Activated B cell treated with CpG ODN at 0.5 μM for 24 hours (primary cell): ENCODE measurements at regions not wholly inside any gene's neighbourhood (a gene's known extent, or its start where the extent isn't known, plus 50 kb on each side); places are given as distances from the start of the nearest gene placed in this dataset.

Source experiments
- ATAC-seq: fragments of 200-7000 bp; cut with Tn5 transposase; one replicate; pipeline ENCODE4 v1.10.0; 2021; ENCODE audit warnings: low read depth, mild to moderate bottlenecking, moderate library complexity
- CTCF ChIA-PET: fragments of 350-600 bp; sonication (Branson Sonifier 250); formaldehyde crosslinking; loops from one replicate; lab custom pipeline; 2021; ENCODE audit warnings: antibody characterized with exemption; lab: Charles Lee
- POLR2A ChIA-PET: fragments of 350-600 bp; sonication (Branson Sonifier 250); formaldehyde crosslinking; loops from one replicate; lab custom pipeline; 2021; ENCODE audit warnings: antibody characterized with exemption; lab: Charles Lee
- DNase-seq: peaks from one replicate; pipeline ENCODE4 v3.0.0; 2022
- H3K27ac Mint-ChIP-seq: one replicate; pipeline ENCODE4 v1.8.0; 2020; ENCODE audit warnings: mixed read lengths
- H3K27me3 Mint-ChIP-seq: one replicate; pipeline ENCODE4 v1.8.0; 2021; ENCODE audit warnings: mixed read lengths
- H3K36me3 Mint-ChIP-seq: one replicate; pipeline ENCODE4 v1.8.0; 2021; ENCODE audit warnings: low read depth, mixed read lengths
- H3K4me1 Mint-ChIP-seq: one replicate; pipeline ENCODE4 v1.8.0; 2021; ENCODE audit warnings: mixed read lengths
- H3K4me3 Mint-ChIP-seq: one replicate; pipeline ENCODE4 v1.8.0; 2020; ENCODE audit warnings: mild to moderate bottlenecking, mixed read lengths
- H3K9me3 Mint-ChIP-seq: one replicate; pipeline ENCODE4 v1.8.0; 2020; ENCODE audit warnings: mixed read lengths
- CTCF ChIP-seq: fragments of 200-600 bp; IDR thresholded peaks from one replicate; pipeline ENCODE4 v1.8.0; 2022; ENCODE audit warnings: antibody characterized with exemption, mild to moderate bottlenecking
- intact Hi-C: fragments of 100-400 bp; cut with micrococcal nuclease; formaldehyde crosslinking; loops from one replicate; pipeline ENCODE4 v1.15.1; 2024

DNA sequence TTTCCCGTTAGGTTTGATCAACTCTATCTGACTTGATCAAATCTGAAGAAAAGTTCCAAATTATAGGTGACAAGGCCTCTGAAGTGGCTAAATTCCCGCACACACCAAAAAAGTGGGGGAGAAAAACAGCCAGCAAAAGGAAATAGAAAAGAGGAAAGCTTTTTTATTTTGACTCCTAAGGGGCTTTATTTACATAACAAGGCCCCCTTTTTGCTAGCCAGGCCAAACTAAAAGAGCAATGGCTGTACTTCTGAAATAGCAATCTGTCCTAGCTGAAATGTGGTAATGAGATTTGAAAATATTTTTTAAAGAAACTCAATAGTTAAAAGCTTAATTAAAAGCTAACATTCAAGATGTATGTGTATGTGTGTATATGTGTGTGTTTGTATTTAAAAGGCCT is 311.5 kb upstream of the POGK start:
- no peak for TF ChIP-seq CTCF
- ATAC-seq (no peak), DNase-seq (no peak)
- ChIA-PET CTCF (no interaction called here), POLR2A (no interaction called here)
- no peak overlapping the region for H3K27ac Mint-ChIP-seq
- H3K36me3 Mint-ChIP-seq, result no peaks in the 10 kb centered on the region
- H3K9me3 Mint-ChIP-seq, result no peaks in the 10 kb centered on the region
- no peaks in the 10 kb centered on the region for H3K4me1 Mint-ChIP-seq
- H3K27me3 Mint-ChIP-seq, result peaks cover 4% of the 10 kb centered on the region
- intact Hi-C loops, result no loop called here
- no peak overlapping the region for H3K4me3 Mint-ChIP-seq

DNA sequence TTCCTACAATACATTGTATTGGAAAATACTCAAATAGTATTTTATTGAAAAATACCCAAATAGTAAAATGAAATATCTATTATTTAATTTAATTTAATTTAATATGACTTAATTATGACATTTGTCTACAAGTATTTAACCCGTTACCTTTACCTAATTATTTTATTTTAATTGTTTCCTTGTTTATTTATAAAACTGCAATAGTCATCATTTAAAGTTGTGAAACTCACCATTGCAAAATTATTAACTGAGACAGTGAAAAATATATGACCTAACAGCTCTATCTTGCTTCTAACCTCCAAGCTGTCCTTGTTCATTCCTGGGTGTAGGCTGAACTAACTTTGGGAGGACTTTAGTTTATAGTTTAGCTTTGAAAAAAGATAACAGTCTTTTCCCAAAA is 300.6 kb upstream of the POGK start:
- intact Hi-C loops, result no loop called here
- ATAC-seq (no peak), DNase-seq (no peak)
- CTCF ChIA-PET, result no interaction called here
- H3K9me3 Mint-ChIP-seq, result peaks cover 11% of the 10 kb centered on the region
- POLR2A ChIA-PET, result no interaction called here
- H3K27me3 Mint-ChIP-seq, result no peaks in the 10 kb centered on the region
- TF ChIP-seq CTCF, result no peak
- no peaks in the 10 kb centered on the region for H3K4me1 Mint-ChIP-seq
- no peaks in the 10 kb centered on the region for H3K36me3 Mint-ChIP-seq
- H3K27ac Mint-ChIP-seq, result no peak overlapping the region
- no peak overlapping the region for H3K4me3 Mint-ChIP-seq

GRCh38 chr1:166544036-166544435 is 295.2 kb upstream of the POGK start:
- TF ChIP-seq CTCF, result no peak
- no peak overlapping the region for H3K4me3 Mint-ChIP-seq
- no peaks in the 10 kb centered on the region for H3K4me1 Mint-ChIP-seq
- CTCF ChIA-PET, result no interaction called here
- no peak overlapping the region for H3K27ac Mint-ChIP-seq
- H3K36me3 Mint-ChIP-seq, result no peaks in the 10 kb centered on the region
- ATAC-seq (no peak), DNase-seq (no peak)
- intact Hi-C loops, result no loop called here
- POLR2A ChIA-PET, result no interaction called here
- no peaks in the 10 kb centered on the region for H3K27me3 Mint-ChIP-seq
- H3K9me3 Mint-ChIP-seq, result peaks cover 11% of the 10 kb centered on the region

GRCh38 chr1:166544561-166544960 is 294.7 kb upstream of the POGK start:
- Mint-ChIP-seq H3K27ac (no peak overlapping the region), H3K9me3 (peaks cover 15% of the 10 kb centered on the region), H3K36me3 (no peaks in the 10 kb centered on the region), H3K4me1 (no peaks in the 10 kb centered on the region), H3K27me3 (no peaks in the 10 kb centered on the region), H3K4me3 (no peak overlapping the region)
- intact Hi-C loops, result no loop called here
- ChIA-PET POLR2A (no interaction called here), CTCF (no interaction called here)
- DNase-seq (no peak), ATAC-seq (no peak)
- TF ChIP-seq CTCF, result no peak

GRCh38 chr1:166552706-166553105 is 286.6 kb upstream of the POGK start:
- ATAC-seq, result no peak
- no peak overlapping the region for H3K27ac Mint-ChIP-seq
- intact Hi-C loops, result no loop called here
- ChIA-PET POLR2A (no interaction called here), CTCF (no interaction called here)
- H3K4me1 Mint-ChIP-seq, result no peaks in the 10 kb centered on the region
- no peaks in the 10 kb centered on the region for H3K36me3 Mint-ChIP-seq
- DNase-seq, result no peak
- H3K9me3 Mint-ChIP-seq, result peaks cover 18% of the 10 kb centered on the region
- H3K4me3 Mint-ChIP-seq, result no peak overlapping the region
- TF ChIP-seq CTCF, result no peak
- peaks cover 3% of the 10 kb centered on the region for H3K27me3 Mint-ChIP-seq
